Cardiac fibroblast (primary cell): ENCODE measurements at regions not wholly inside any gene's neighbourhood (a gene's known extent, or its start where the extent isn't known, plus 50 kb on each side); places are given as distances from the start of the nearest gene placed in this dataset.
A peak's percentile ranks its signal among the peaks of the same experiment; 100 is the strongest.
"Not testable (repeated sequence)": the region's sequence is repeated elsewhere in the genome, so short reads cannot be mapped to it uniquely, and the experiment has no call there.

Source experiments
- DNase-seq, 2 donors: peaks; one replicate each; pipeline versions ENCODE4 v3.0.0 to v3.0.0-alpha.2; 2010; ENCODE audit warnings: low read depth in 2 of 2
- H3K4me3 ChIP-seq, 2 donors: replicated peaks in 1 of 2; 1 replicate in 1 of 2; 2 replicates in 1 of 2; pipeline ENCODE4 v1.5.1; 2011; ENCODE audit warnings: low read depth in 2 of 2, low read length in 2 of 2, mild to moderate bottlenecking in 2 of 2, moderate library complexity in 1 of 2
- TF ChIP-seq, protein P1 (sequence below): IDR thresholded peaks from one replicate; pipeline ENCODE4 v1.5.1; 2011; ENCODE audit warnings: low read depth, mild to moderate bottlenecking, low read length, inconsistent platforms

DNA sequence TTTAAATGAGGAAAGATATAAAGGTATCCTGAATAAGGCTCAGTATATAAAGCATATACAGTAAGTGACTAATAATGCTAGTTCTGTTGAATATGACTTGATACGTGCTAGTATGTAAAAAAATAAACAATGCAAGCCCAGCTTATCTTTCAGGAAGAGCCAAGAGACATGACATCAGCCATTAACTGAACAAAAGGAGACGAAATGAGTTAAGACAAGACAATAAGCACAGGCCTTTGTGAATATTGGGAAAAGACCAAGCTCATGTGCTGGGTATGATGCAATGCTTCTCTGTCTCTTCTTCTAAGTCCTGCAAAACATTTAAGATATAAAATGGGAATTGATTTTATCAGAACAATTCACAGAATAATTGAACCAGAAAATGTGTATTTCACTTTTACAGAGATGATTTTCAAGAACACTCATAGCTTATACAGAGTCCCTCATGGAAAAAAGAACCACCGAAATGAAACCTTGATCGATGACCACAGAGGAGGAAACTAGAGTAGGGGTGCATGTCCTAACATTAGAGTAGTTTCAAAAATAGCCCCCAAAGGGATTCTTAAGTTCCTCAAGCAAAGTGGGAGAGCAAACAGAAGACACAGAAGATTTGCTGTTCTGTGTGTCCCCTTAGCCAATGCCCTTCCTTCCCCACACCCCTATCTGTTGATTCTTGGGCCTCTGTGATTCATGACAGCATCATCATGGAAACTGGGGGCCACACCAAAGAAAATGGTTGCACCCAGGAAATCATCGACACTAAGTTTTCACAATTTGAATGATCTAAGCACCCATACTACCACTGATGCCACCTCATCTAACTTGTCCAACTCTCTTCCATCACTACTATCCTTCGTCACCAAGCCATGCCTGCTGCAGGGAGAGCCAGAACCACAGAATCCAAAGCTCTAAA, 68.0 kb upstream of the CRIM1 start:
- DNase-seq: peak; percentile 17 to 72
- H3K4me3 ChIP-seq: no peak overlapping the region
- TF ChIP-seq, protein P1, sequence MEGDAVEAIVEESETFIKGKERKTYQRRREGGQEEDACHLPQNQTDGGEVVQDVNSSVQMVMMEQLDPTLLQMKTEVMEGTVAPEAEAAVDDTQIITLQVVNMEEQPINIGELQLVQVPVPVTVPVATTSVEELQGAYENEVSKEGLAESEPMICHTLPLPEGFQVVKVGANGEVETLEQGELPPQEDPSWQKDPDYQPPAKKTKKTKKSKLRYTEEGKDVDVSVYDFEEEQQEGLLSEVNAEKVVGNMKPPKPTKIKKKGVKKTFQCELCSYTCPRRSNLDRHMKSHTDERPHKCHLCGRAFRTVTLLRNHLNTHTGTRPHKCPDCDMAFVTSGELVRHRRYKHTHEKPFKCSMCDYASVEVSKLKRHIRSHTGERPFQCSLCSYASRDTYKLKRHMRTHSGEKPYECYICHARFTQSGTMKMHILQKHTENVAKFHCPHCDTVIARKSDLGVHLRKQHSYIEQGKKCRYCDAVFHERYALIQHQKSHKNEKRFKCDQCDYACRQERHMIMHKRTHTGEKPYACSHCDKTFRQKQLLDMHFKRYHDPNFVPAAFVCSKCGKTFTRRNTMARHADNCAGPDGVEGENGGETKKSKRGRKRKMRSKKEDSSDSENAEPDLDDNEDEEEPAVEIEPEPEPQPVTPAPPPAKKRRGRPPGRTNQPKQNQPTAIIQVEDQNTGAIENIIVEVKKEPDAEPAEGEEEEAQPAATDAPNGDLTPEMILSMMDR: no peak

DNA sequence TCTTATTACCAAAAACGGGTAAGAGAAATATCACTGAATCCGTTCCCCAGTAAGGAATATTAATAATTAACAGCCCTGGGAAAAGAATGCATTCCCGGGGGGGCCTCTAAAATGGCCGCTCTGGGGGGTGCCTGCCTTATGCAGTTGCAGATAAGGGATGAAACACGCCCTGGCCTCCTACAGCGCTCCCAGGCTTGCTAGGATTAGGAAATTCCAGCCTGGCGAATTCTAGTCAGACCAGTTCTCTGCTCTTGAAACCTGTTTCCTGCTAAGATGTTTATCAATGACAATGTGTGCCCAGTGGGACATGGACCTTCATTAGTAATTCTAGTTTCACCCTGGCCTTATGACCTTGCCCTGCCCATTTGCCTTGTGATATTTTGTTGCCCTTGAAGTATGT, 76.1 kb upstream of the CRIM1 start:
- not testable (repeated sequence) for DNase-seq, H3K4me3 ChIP-seq

DNA sequence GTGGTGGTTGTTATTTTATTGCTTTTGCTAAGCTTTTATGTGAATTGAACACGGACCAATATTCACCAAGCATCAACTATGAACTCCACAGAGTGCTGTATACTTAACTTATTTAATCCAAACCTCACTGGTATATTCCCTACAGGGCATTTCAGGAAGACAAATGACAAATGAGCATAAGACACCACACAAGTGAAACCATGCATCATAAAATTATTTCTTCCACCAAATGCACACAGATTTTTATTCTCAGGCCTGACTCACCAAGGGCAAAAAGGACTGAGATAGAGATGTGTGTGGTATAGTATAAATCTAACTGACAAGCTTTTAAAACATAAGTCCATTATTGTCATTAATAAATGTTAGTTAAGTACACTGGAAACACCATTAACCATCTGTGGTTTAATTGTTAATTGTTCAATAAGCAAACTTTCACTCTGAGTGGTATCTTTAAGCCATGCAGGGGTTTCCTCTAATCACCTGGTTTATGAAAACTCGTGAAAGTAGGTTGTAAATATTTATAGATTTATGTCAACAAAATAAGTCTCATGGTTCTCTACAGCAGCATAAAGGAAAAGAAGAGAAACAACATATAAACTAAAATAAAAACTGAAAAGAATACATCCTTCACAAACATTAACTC, 77.6 kb upstream of the CRIM1 start:
- no peak overlapping the region for H3K4me3 ChIP-seq
- DNase-seq: no peak
- TF ChIP-seq, protein P1: no peak

DNA sequence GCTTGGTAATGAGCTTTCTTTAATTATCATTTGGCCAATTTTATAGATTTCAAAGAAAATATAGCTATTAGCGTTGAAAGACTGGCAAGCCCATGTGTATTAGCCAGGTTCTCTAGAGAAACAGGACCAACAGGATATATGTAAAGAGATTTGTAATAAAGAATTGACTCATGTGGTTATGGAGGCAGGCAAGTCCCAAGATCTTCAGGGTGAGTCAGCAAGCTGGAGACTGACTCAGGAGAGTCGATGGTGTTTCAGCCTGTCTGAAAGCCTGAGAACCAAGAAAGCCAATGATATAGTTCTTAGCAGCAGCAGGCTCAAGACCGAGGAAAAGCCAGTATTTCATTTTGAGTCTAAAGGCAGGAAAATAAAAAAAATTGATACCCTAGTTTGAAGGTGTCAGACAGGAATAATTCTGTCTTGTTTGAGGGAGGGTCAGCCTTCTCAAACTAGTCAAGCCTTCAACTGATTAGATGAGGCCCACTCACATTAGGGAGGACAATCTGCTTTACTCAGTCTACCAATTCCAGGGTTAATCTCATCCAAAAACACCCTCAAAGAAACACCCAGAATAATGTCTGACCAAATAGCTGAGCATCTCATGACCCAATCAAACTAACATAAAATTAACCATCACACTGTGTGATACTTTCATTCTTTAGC, 78.3 kb upstream of the CRIM1 start:
- peak; percentile 26 to 94 for DNase-seq
- H3K4me3 ChIP-seq: no peak overlapping the region
- TF ChIP-seq, protein P1: no peak

DNA sequence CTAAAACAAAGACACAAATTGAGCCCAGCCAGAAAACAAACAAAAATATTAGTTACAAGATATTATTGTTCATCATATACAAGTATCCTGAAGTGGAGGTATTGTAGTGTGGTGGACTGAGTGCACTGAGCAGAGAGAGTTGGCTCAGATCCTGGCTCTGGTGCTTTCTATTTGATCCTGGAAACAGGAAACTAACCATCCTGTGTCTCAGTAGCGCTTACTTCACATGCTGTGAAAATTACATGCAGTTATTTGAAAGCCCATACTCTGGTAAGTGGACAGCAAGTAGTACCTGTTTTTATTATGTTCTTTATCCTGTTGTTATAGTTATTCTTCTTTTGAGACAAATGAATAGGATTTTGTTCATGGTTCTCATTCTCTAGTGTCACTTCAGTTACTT, 84.3 kb upstream of the CRIM1 start:
- no peak overlapping the region for H3K4me3 ChIP-seq
- DNase-seq: no peak
- TF ChIP-seq, protein P1: no peak

DNA sequence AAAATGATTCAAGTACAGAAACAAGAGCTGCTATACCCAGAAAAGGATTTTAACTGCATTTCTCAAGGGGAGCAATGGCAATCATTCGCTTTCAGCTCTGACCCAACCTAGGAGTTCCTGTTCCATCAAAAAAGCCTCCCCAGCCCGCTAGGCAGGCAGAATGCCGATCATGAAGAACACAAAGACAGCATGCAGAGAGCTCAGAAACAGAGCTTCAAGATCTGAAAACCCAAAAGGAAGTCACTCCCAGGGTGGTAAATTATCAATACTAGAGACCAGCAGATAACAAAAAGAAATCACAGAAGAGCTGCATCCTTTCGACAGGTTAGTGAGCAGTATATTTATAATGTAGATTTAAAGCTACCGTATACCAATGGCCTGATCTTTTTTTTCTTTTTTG, 84.8 kb upstream of the CRIM1 start:
- TF ChIP-seq, protein P1: no peak
- H3K4me3 ChIP-seq: no peak overlapping the region
- DNase-seq: no peak

DNA sequence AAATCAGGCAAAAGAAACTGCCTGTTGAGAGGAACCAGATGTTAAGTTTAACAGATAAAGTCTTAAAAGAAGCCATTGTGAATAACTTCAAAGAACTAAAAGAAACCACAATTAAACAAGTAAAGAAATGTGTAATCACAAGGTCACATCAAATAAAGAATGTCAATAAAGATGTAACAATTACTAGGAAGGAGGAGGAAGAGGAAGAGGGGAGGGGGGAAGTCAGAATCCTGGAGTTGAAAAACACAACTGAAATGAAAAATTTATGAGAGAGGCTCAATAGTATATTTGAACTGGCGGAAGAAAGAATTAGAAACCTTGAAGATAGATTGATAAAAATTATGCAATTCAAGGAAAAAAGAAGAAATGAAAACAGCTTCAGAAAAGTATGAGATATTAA, 88.4 kb upstream of the CRIM1 start:
- TF ChIP-seq, protein P1: no peak
- no peak for DNase-seq
- H3K4me3 ChIP-seq: no peak overlapping the region
